H1 (cell line): ENCODE measurements at regions not wholly inside any gene's neighbourhood (a gene's known extent, or its start where the extent isn't known, plus 50 kb on each side); places are given as distances from the start of the nearest gene placed in this dataset.

Experiments
- CBX5 ChIP-seq: fragments of 300-800, 300-1000 bp; sonication (generic); IDR thresholded peaks from 2 replicates; pipeline ENCODE4 v1.7.1; 2016; ENCODE audit warnings: antibody characterized with exemption, low read length, low read depth
- CBX8 ChIP-seq: fragments of 300-800, 300-1000 bp; sonication (generic); IDR thresholded peaks from 2 replicates; pipeline ENCODE4 v1.7.1; 2016; ENCODE audit warnings: low read depth, low read length, borderline replicate concordance
- CEBPB ChIP-seq: IDR thresholded peaks from 2 replicates; pipeline ENCODE4 v1.6.1; 2012; ENCODE audit warnings: low read depth, low read length
- CHD7 ChIP-seq: fragments of 300-600 bp; sonication (generic); IDR thresholded peaks from 2 replicates; pipeline ENCODE4 v1.7.1; 2012; ENCODE audit warnings: low read length, moderate library complexity, mild to moderate bottlenecking, inconsistent platforms; ENCODE audit not compliant: insufficient replicate concordance
- CTCF ChIP-seq, 3 experiments: IDR thresholded peaks; 1 replicate in 2 of 3; 2 replicates in 1 of 3; pipeline versions ENCODE4 v1.5.1 to v1.6.1; 2011; ENCODE audit warnings: low read length in 3 of 3, mild to moderate bottlenecking in 3 of 3, inconsistent platforms in 2 of 3, low read depth in 1 of 3, moderate library complexity in 1 of 3; ENCODE audit not compliant: insufficient read depth in 1 of 3; ENCODE audit errors: control extremely low read depth in 1 of 3
- EGR1 ChIP-seq: IDR thresholded peaks from 2 replicates; pipeline ENCODE4 v1.6.1; 2011; ENCODE audit warnings: low read depth, low read length, borderline replicate concordance
- EZH2 ChIP-seq: fragments of 200-600 bp; sonication (generic); IDR thresholded peaks from 2 replicates; pipeline ENCODE4 v1.7.1; 2012; ENCODE audit warnings: low read depth, mild to moderate bottlenecking, moderate library complexity, low read length, inconsistent platforms; ENCODE audit not compliant: severe bottlenecking
- HDAC6 ChIP-seq: IDR thresholded peaks from one replicate; pipeline ENCODE4 v1.7.1; 2012; ENCODE audit warnings: low read depth, mild to moderate bottlenecking, inconsistent platforms, low read length, moderate library complexity
- JUND ChIP-seq: IDR thresholded peaks from 2 replicates; pipeline ENCODE4 v1.6.1; 2011; ENCODE audit warnings: mild to moderate bottlenecking, improper control_type of control experiment, low read length
- NRF1 ChIP-seq: IDR thresholded peaks from 2 replicates; pipeline ENCODE4 v1.6.1; 2011; ENCODE audit warnings: mild to moderate bottlenecking, low read depth, low read length, improper control_type of control experiment
- POLR2A ChIP-seq, 2 experiments: IDR thresholded peaks; 1 replicate in 1 of 2; 2 replicates in 1 of 2; pipeline ENCODE4 v1.6.1; 2011; ENCODE audit warnings: low read depth in 2 of 2, low read length in 2 of 2, mild to moderate bottlenecking in 2 of 2; ENCODE audit errors: control extremely low read depth in 1 of 2
- POLR2AphosphoS5 ChIP-seq: IDR thresholded peaks from 2 replicates; pipeline ENCODE4 v1.6.1; 2011; ENCODE audit warnings: low read depth, low read length
- SIN3A ChIP-seq, 2 experiments: IDR thresholded peaks in 1 of 2; conservative IDR thresholded peaks in 1 of 2; 2 replicates each; pipeline ENCODE4 v1.6.1; 2011 to 2012; ENCODE audit warnings: low read length in 2 of 2, improper control_type of control experiment in 1 of 2, low read depth in 1 of 2, mild to moderate bottlenecking in 1 of 2
- SP1 ChIP-seq: IDR thresholded peaks from 2 replicates; pipeline ENCODE4 v1.6.1; 2011; ENCODE audit warnings: low read depth, low read length

- no peak for TF ChIP-seq POLR2AphosphoS5
- no peak for TF ChIP-seq CTCF (IDR thresholded peaks at IDR 0.05; ENCODE audit: control extremely low read depth in 1 of 3, insufficient read depth in 1 of 3, low read depth in 1 of 3, low read length in 3 of 3)
- TF ChIP-seq JUND, result no peak
- TF ChIP-seq NRF1, result no peak
- TF ChIP-seq SIN3A (conservative IDR thresholded peaks at IDR 0.05 in 1 of 2, IDR thresholded peaks at IDR 0.05 in 1 of 2; ENCODE audit: low read depth in 1 of 2, low read length in 2 of 2), result no peak
- no peak for TF ChIP-seq EZH2
- no peak for TF ChIP-seq POLR2A (IDR thresholded peaks at IDR 0.05; ENCODE audit: control extremely low read depth in 1 of 2, low read depth in 2 of 2, low read length in 2 of 2)
- no peak for TF ChIP-seq CHD7
- no peak for TF ChIP-seq EGR1
- TF ChIP-seq HDAC6, result no peak
- no peak for TF ChIP-seq CBX8
- no peak for TF ChIP-seq CEBPB
- TF ChIP-seq CBX5, result no peak
- TF ChIP-seq SP1, result no peak
Measured at GRCh38 chr3:182129740-182130139, 418.0 kb downstream of the SOX2 start.
